GM21528 (cell line): ENCODE measurements at regions not wholly inside any gene's neighbourhood (a gene's known extent, or its start where the extent isn't known, plus 50 kb on each side); places are given as distances from the start of the nearest gene placed in this dataset.
"Not testable (repeated sequence)": the region's sequence is repeated elsewhere in the genome, so short reads cannot be mapped to it uniquely, and the experiment has no call there.

Experiments
- ATAC-seq: cut with Tn5 transposase; IDR thresholded peaks from one replicate; pipeline ENCODE4 v1.9.1; 2021; ENCODE audit warnings: mild to moderate bottlenecking, moderate library complexity; ENCODE audit not compliant: unreplicated experiment, low FRiP score

DNA sequence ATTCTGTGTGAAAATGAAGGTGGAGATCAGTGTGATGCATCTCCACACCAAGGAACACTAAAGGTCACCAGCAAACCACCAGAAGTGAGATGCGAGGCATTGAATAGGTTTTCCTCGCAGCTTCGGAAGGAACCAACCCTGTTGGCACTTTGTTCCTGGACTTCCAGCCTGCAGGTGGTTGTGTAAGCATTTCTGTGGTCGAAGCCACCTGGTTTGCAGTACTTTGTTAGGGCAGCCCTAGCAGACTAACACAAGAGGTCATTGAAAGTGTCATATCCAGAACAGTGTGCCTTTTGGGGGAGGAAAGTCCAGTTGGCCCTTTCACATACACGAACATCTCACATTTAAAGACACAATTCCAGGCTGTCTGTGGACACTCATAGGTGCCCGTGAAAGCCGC is 237.2 kb upstream of the PLGLB1 start:
- ATAC-seq, result not testable (repeated sequence)

DNA sequence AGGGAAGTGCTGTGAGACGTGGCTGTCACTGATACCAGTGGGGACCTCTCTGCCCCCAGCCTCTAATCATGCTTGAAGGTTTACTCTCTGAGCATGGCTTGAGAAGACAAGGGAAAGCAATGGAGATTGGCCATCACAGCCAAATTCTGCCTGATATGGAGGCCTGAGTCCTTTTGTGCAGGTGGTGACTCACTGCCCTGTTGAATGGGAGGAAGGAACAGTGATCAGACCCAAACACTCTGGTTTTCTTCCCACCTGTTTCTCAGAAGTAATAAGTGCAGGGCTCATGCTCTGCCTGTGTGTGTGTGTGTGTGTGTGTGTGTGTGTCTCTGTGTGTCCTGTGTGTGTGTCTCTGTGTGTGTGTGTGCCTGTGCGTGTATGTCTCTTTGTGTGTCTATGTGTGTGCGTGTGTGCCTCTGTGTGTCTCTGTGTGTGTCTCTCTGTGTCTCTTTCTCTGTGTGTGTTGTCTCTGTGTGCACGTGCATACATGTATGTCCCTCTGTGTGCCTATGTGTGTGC is 240.6 kb upstream of the PLGLB1 start:
- ATAC-seq, result not testable (repeated sequence)

DNA sequence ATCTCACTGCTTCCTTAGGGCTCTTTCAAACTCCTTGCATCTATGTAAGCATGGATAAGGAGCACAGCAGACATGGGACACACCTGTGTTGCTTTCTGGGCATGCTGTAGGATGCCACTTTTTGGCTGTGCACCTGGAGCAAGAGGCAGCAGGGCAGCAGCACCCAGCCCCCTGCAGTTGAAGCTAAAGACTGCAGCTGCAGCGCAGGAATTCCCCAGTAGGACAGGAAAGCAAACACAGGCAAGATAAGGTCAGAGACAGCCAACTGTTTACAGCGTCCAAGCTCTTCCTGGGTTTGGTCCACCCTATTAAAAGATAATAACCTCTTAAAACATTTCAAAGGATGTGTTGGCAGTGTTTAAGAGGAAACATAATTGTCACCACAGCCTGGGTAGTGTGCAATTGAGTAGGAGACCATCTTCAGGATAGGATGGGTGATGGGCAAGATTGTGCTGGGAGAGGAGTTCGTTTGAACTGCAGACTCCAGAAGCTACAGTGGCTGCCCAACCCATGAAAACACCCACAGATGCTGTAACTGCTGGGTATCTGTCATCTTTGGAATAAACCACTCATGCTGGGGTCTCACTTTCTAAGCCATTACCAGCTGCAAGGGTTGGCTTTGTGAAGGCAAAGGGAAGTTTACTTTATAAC is 242.3 kb upstream of the PLGLB1 start:
- not testable (repeated sequence) for ATAC-seq

DNA sequence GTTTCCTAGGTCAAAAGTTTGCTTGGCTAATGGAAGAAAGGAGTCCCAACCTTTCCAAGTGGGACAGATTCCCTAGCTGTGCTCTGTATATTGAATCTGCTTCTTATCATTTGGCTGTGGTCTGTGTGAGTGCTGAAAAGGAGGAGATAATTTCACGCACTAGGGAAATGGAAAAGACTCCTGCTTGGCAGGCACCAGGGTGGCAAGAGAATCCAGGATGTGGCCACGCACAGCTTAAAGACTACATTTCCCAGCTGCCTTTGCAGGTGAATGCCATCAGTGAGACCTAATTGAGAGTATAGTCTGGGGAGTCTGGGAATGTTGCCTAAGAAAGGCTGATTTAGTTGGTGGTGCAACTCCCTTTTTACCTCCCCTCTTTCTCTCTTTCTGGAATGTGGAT is 253.5 kb upstream of the PLGLB1 start:
- ATAC-seq, result not testable (repeated sequence)

DNA sequence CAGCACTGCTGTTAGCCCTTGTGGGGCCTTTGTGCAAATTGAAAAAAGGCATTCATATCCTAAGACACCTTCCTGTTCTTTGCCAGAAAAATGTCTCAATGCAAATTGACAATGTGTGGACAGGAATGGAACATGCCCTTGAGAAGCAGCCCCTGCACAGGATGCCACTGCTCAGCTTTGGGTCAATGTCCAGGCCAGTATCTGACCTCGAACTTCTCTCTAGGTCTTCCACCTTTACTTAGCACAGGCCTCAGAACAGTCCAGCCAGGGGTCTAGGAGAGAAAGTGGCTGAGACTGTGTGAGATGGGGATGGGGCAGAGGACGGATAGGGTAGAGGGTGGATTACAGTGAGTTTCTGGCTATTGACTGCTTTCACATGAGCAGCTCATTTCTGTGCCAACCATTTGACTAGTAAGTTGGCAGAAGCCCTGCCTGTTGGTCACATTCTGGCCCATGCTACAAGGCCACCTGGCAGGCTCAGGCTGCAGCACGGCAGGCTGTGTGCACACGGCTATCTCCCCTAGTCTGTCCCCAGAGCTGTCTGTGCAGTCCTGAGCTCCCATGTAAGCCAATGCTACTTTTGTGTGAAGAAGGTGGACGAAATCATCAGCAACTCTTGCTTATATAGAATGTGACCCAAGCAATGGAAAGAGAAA is 254.5 kb upstream of the PLGLB1 start:
- not testable (repeated sequence) for ATAC-seq

- not testable (repeated sequence) for ATAC-seq
Measured at GRCh38 chr2:87276673-87277072, 255.0 kb upstream of the PLGLB1 start.

DNA sequence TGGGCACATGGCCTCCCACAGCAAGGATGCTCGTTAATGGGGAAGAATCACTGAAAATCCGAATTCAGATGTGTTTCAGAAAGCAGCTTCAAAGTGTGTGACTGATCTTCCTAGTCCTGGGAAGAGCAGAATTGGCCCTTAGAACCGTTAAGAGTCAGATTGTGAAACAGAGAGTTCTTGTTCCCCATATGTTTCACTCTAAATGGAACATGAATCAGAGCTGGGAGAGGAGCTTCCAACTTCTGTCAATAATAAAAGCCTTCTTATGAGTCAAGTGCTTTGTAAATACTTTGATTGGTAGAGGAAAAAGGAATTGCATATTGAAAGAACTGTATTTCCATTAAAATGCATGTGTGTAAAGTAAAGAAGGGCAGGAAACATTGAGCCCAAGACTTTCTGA is 256.1 kb upstream of the PLGLB1 start:
- not testable (repeated sequence) for ATAC-seq

DNA sequence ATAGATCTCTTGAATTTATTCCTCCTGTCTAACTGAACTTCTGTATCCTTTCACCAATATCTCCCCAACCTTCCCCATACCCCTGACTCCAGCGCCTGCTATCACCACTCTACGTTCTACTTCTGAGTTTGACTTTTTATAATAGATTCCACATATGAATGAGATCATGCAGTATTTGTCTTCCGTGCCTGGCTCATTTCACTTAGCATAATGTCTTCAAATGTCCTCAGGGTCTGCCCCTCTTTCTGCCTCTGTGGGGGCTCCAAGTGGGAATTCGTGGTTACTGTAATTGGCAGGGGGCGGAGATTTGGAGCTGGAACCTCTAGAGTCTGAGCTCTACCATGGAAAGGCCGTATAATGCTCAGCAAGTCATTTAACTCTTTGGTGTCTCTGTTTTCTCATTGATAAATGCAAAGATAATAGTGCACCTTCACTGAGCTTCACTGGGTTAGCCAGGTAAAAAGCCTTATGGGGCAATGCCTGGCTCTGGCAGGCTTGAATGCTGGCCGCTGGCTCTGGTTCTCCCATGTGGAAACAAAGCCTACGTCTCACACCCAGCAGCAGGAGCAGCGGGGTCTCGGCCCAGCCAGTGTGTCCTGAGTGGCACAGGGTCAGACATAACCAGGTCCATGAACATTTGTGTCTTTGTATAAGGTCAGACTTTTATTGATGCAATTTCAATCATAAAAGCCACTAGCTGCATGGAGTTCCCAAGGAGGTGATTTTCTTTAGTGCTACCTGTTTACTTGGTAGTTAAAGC is 259.1 kb upstream of the PLGLB1 start:
- ATAC-seq, result not testable (repeated sequence)

GRCh38 chr2:87283735-87284470 is 262.3 kb upstream of the PLGLB1 start:
- ATAC-seq, result not testable (repeated sequence)

DNA sequence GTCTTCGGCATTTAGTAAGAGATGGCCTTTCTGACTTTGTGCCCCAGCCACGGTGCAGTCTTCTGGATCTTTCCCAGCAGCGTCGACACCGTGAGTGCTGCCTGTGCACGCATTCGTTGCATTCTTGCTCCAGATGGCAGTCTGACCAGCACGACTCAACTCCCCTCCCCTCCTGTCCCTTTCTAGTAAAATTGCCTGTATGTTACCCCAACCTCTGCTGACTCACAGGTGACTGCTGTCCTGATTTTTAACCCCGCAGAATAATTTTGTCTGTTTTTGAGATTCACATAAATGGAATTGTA is 262.8 kb upstream of the PLGLB1 start:
- not testable (repeated sequence) for ATAC-seq

DNA sequence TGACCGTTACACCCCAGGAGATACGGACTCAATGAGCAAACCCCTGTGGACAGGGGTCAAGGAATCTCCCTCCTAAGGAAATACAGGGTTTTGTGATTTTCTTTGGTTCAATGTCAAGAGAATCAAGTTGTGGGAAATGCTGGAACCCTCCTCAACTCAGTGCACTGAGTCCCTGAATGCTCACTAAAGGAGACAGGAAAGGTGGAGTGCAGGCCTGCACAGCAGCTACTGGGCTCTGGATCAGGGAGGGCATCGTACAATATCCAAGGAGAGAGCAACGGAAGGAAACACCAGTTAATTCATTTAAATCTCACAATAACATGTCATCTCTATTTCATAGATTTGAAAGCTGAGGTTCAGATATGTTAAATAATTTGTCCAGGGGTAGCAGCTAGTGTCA is 263.5 kb upstream of the PLGLB1 start:
- ATAC-seq, result not testable (repeated sequence)

GRCh38 chr2:87290566-87291307 is 269.1 kb upstream of the PLGLB1 start:
- not testable (repeated sequence) for ATAC-seq

DNA sequence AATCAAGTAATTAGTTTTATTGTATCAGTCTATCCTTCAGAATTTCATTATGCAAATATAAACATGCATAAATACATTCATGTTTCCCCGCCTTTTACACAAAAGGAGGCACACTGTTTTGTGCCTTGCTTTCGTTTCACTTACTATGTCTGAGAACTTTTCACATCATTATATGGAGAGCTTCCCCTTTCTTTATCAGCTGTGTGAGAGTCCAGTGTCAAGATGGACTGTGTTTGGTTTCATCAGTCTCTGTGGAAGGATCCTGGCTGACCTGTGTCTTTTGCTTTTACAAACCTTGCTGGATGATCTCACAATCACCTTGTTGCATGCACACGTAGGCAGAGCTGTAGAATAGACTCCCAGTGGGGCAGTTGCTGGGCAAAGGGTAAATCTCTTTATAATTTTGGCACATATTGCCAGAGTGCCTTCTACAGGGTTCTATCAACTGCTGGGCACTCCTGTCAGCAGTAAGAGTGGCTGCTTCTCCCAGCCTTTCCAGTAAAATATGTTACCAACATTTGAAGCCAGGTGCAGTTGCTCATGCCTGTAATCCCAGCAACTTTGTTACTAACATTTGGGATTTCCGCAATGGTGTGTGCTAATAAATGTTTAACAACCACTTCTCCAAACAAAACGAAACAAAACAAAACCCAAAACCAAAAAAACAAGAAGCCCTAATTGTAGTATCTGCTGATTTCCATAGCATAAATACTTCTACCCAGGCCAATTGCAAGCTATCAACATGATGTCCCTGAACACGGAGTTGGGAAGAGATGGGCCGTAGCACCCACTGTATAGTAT is 270.0 kb upstream of the PLGLB1 start:
- ATAC-seq, result not testable (repeated sequence)

- ATAC-seq, result not testable (repeated sequence)
Measured at GRCh38 chr2:87293931-87294594, 272.4 kb upstream of the PLGLB1 start.

GRCh38 chr2:87295135-87295534 is 273.5 kb upstream of the PLGLB1 start:
- not testable (repeated sequence) for ATAC-seq

- not testable (repeated sequence) for ATAC-seq
Measured at GRCh38 chr2:87301349-87301748, 279.7 kb upstream of the PLGLB1 start.

DNA sequence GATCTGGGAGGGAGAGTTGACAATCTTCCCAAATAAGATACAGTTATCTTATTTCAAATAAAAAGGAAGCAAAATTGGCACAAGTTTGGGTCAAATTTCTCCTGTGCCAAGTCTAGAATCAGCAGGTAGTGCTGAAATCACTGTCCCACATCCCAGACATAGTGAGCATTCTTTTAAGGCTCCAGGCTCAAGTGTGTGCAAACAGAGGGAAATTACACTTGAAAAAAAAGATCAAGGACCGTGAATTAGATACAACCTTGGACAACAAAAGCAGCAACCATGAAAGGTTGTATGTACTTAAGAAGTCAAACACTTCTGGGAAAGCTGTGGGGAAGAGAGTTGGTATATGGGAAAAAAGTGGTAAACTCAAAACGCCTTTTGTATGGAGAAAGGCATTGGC is 280.2 kb upstream of the PLGLB1 start:
- ATAC-seq, result not testable (repeated sequence)

DNA sequence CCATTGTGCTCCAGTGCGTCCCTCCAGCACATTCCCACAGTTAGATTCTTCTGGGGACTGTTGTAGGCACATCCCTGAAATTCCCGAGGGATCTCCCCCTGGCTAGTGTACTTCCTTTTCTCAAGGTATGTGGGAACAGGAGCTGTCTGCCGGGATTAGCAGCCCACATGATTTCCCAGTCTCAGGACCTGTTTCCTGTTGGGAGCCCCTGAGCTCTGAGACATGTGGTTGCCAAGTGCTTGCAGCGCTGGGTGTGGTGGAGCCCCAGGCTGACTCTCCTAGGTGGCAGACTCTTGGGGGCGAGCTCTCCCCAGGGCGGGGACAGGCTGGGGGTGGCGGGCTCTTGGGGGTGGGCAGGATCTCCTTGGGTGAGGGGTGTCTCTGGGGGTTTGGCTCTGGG is 287.0 kb upstream of the PLGLB1 start:
- ATAC-seq, result not testable (repeated sequence)

GRCh38 chr2:87309785-87310184 is 288.1 kb upstream of the PLGLB1 start:
- not testable (repeated sequence) for ATAC-seq
